SK-N-SH (cell line): ENCODE measurements at regions not wholly inside any gene's neighbourhood (a gene's known extent, or its start where the extent isn't known, plus 50 kb on each side); places are given as distances from the start of the nearest gene placed in this dataset.

Source experiments
- CTCF ChIA-PET: fragments of 300-600, 350-600 bp; formaldehyde crosslinking; extraction: SDS; loops from one replicate; lab custom pipeline; 2021; lab: Yijun Ruan, JAX
- POLR2A ChIA-PET: fragments of 350-600 bp; sonication (Branson Sonifier 250); formaldehyde crosslinking; extraction: SDS; loops from one replicate; lab custom pipeline; 2020; ENCODE audit warnings: antibody characterized with exemption, inconsistent platforms; lab: Yijun Ruan, JAX
- DNase-seq: peaks from one replicate; pipeline ENCODE4 v3.0.0; 2012
- H2AFZ ChIP-seq: fragments of 200-600 bp; sonication (generic); 2 replicates; pipeline ENCODE4 v1.8.1; 2016; ENCODE audit warnings: antibody characterized with exemption, mild to moderate bottlenecking, low read depth
- H3F3A ChIP-seq: fragments of 200-600 bp; sonication (generic); replicated peaks from 2 replicates; pipeline ENCODE3; 2016; ENCODE audit warnings: antibody characterized with exemption, mild to moderate bottlenecking; ENCODE audit not compliant: insufficient read depth
- H3K27ac ChIP-seq, 2 experiments: fragments of 200-500 bp in 1 of 2; fragments of 200-600 bp in 1 of 2; sonication (Bioruptor generic) in 1 of 2; sonication (generic), shearing (Covaris generic) in 1 of 2; 2 replicates each; pipeline versions ENCODE4 v1.5.1 to v1.6.1; 2014 to 2016; ENCODE audit warnings: low read depth in 2 of 2, inconsistent platforms in 1 of 2, low read length in 1 of 2, mild to moderate bottlenecking in 1 of 2, mixed read lengths in 1 of 2
- H3K27me3 ChIP-seq: fragments of 200-600 bp; sonication (generic), shearing (Covaris generic); 2 replicates; pipeline ENCODE4 v1.6.1; 2016; ENCODE audit warnings: mixed run types; ENCODE audit not compliant: insufficient read depth
- H3K36me3 ChIP-seq, 2 experiments: fragments of 200-500 bp in 1 of 2; fragments of 200-600 bp in 1 of 2; sonication (Bioruptor generic) in 1 of 2; sonication (generic) in 1 of 2; replicated peaks in 1 of 2; 2 replicates each; pipeline versions ENCODE3 to v1.5.1; 2014 to 2016; ENCODE audit warnings: low read length in 1 of 2, mild to moderate bottlenecking in 1 of 2; ENCODE audit not compliant: insufficient read depth in 2 of 2, control insufficient read depth in 1 of 2
- H3K4me1 ChIP-seq, 2 experiments: fragments of 200-500 bp in 1 of 2; fragments of 200-600 bp in 1 of 2; sonication (Bioruptor generic) in 1 of 2; sonication (generic), shearing (Covaris generic) in 1 of 2; 2 replicates each; pipeline versions ENCODE4 v1.5.1 to v1.6.1; 2014 to 2016; ENCODE audit warnings: low read depth in 1 of 2, low read length in 1 of 2, mixed run types in 1 of 2; ENCODE audit not compliant: insufficient read depth in 2 of 2, control insufficient read depth in 1 of 2
- H3K4me2 ChIP-seq: fragments of 200-600 bp; sonication (generic), shearing (Covaris generic); 2 replicates; pipeline ENCODE4 v1.6.1; 2017; ENCODE audit warnings: mixed run types
- H3K4me3 ChIP-seq, 2 experiments: fragments of 200-500 bp in 1 of 2; fragments of 200-600 bp in 1 of 2; sonication (Bioruptor generic) in 1 of 2; sonication (generic), shearing (Covaris generic) in 1 of 2; 2 replicates each; pipeline versions ENCODE4 v1.5.1 to v1.8.1; 2014 to 2016; ENCODE audit warnings: low read depth in 2 of 2, inconsistent platforms in 1 of 2, low read length in 1 of 2, mild to moderate bottlenecking in 1 of 2, mixed read lengths in 1 of 2, moderate library complexity in 1 of 2
- H3K79me2 ChIP-seq: fragments of 200-600 bp; sonication (generic); 2 replicates; pipeline ENCODE4 v1.8.1; 2017; ENCODE audit warnings: mild to moderate bottlenecking; ENCODE audit not compliant: insufficient read depth
- H3K9ac ChIP-seq: fragments of 200-600 bp; sonication (generic); 2 replicates; pipeline ENCODE4 v1.6.1; 2017; ENCODE audit warnings: mixed run types
- H3K9me2 ChIP-seq: fragments of 200-600 bp; sonication (generic); 2 replicates; pipeline ENCODE4 v1.6.1; 2017; ENCODE audit warnings: mixed run types
- H3K9me3 ChIP-seq: fragments of 200-600 bp; sonication (generic); 2 replicates; pipeline ENCODE4 v1.6.1; 2017; ENCODE audit warnings: mixed run types, mild to moderate bottlenecking, moderate library complexity
- H4K20me1 ChIP-seq: fragments of 200-600 bp; sonication (generic); 2 replicates; pipeline ENCODE4 v1.6.1; 2017; ENCODE audit warnings: mild to moderate bottlenecking, mixed run types; ENCODE audit not compliant: insufficient read depth
- CHD2 ChIP-seq: fragments of 150-350 bp; IDR thresholded peaks from 2 replicates; pipeline ENCODE4 v1.6.1; 2018; ENCODE audit warnings: low read length; ENCODE audit not compliant: partially characterized antibody
- EZH2phosphoT487 ChIP-seq: fragments of 200-600 bp; sonication (generic); IDR thresholded peaks from 2 replicates; pipeline ENCODE4 v1.6.1; 2017; ENCODE audit warnings: low read depth, mixed run types, mild to moderate bottlenecking, antibody characterized with exemption, moderate library complexity, borderline replicate concordance
- JUND ChIP-seq: IDR thresholded peaks from 2 replicates; pipeline ENCODE4 v1.4.0; 2012
- MAX ChIP-seq: IDR thresholded peaks from 2 replicates; pipeline ENCODE4 v1.4.0; 2012; ENCODE audit warnings: low read depth
- MXI1 ChIP-seq: IDR thresholded peaks from 2 replicates; pipeline ENCODE4 v1.6.1; 2012; ENCODE audit warnings: mild to moderate bottlenecking, low read depth, low read length, improper control_type of control experiment
- RCOR1 ChIP-seq: fragments of 150-350 bp; IDR thresholded peaks from 2 replicates; pipeline ENCODE4 v1.6.1; 2017; ENCODE audit warnings: antibody characterized with exemption, low read length
- RFX5 ChIP-seq: IDR thresholded peaks from 2 replicates; pipeline ENCODE4 v1.6.1; 2012; ENCODE audit warnings: mild to moderate bottlenecking, improper control_type of control experiment, low read length
- RXRA ChIP-seq: IDR thresholded peaks from 2 replicates; pipeline ENCODE4 v1.4.0; 2012; ENCODE audit warnings: low read depth, mild to moderate bottlenecking, borderline replicate concordance
- SMC3 ChIP-seq: IDR thresholded peaks from 2 replicates; pipeline ENCODE4 v1.6.1; 2012; ENCODE audit warnings: low read depth, low read length, improper control_type of control experiment
- TCF12 ChIP-seq: IDR thresholded peaks from 2 replicates; pipeline ENCODE4 v1.4.0; 2012
- USF1 ChIP-seq: IDR thresholded peaks from 2 replicates; pipeline ENCODE4 v1.4.0; 2012; ENCODE audit warnings: low read depth, borderline replicate concordance
- USF2 ChIP-seq: fragments of 150-350 bp; IDR thresholded peaks from 2 replicates; pipeline ENCODE4 v1.6.1; 2017; ENCODE audit warnings: antibody characterized with exemption, low read length, low read depth, borderline replicate concordance
- WGBS: methylation state at CpG from one replicate; pipeline ENCODE4 v1.1.6; 2017; ENCODE audit warnings: low lambda C conversion rate; 5-methylcytosine and 5-hydroxymethylcytosine counted together

GRCh38 chr3:193790086-193790990 is 197.3 kb downstream of the OPA1 start:
- Histone ChIP-seq H3K9me2 (no peaks in the 10 kb centered on the region), H3K36me3 (no peaks in the 10 kb centered on the region), H3K9ac (no peak overlapping the region), H2AFZ (no peak overlapping the region), H3K9me3 (no peaks in the 10 kb centered on the region), H3K27ac (no peak overlapping the region), H3K79me2 (no peaks in the 10 kb centered on the region), H3K4me1 (peaks cover 0 to 27% of the 10 kb centered on the region in 2 experiments; a peak in 2 of 4 replicates), H4K20me1 (no peaks in the 10 kb centered on the region), H3K4me2 (no peak overlapping the region), H3F3A (no peaks in the 10 kb centered on the region), H3K4me3 (no peak overlapping the region), H3K27me3 (no peaks in the 10 kb centered on the region)
- WGBS = 76% methylated on average over 4 of the region's 4 CpGs
- DNase-seq = no peak
- ChIA-PET CTCF (interaction anchor here (0.8 to 2.0 kb wide), 3 partner anchors 9 to 545 kb away, joined by 3 to 5 read pairs (median 3); no protein-coding TSS in a partner anchor), POLR2A (no interaction called here)
- TF ChIP-seq EZH2phosphoT487 (no peak), MAX (no peak), USF2 (no peak), RXRA (no peak), JUND (no peak), TCF12 (no peak), USF1 (no peak), SMC3 (no peak), MXI1 (no peak), RFX5 (no peak), RCOR1 (no peak), CHD2 (no peak)

GRCh38 chr3:193791041-193792032 is 198.3 kb downstream of the OPA1 start:
- no peak for DNase-seq
- Histone ChIP-seq H3K9me3 (no peaks in the 10 kb centered on the region), H3K9ac (no peak overlapping the region), H3K4me2 (no peak overlapping the region), H3K9me2 (no peaks in the 10 kb centered on the region), H3K79me2 (no peaks in the 10 kb centered on the region), H3K27me3 (no peaks in the 10 kb centered on the region), H3K36me3 (no peaks in the 10 kb centered on the region), H2AFZ (no peak overlapping the region), H4K20me1 (no peaks in the 10 kb centered on the region), H3K4me1 (peaks cover 0 to 27% of the 10 kb centered on the region in 2 experiments; a peak in 2 of 4 replicates), H3F3A (no peaks in the 10 kb centered on the region), H3K27ac (no peak overlapping the region), H3K4me3 (no peak overlapping the region)
- POLR2A ChIA-PET = no interaction called here
- CTCF ChIA-PET = interaction anchor here (0.5 to 2.0 kb wide), 4 partner anchors 35 to 544 kb away, joined by 3 to 5 read pairs (median 3); no protein-coding TSS in a partner anchor
- TF ChIP-seq JUND = no peak
- WGBS = 66% methylated on average over 17 of the region's 17 CpGs
